GM23338 (cell line): ENCODE measurements at regions not wholly inside any gene's neighbourhood (a gene's known extent, or its start where the extent isn't known, plus 50 kb on each side); places are given as distances from the start of the nearest gene placed in this dataset.

Source experiments
- ATAC-seq: fragments of 200-7000 bp; cut with Tn5 transposase; 3 replicates; pipeline ENCODE4 v1.9.1; 2020
- DNase-seq: peaks from one replicate; pipeline ENCODE4 v3.0.0-alpha.2; 2015; ENCODE audit warnings: low spot score
- H2AFZ ChIP-seq: fragments of 200-600 bp; sonication (generic); 2 replicates; pipeline ENCODE4 v1.8.0; 2016; ENCODE audit warnings: antibody characterized with exemption, mild to moderate bottlenecking, moderate library complexity
- H3F3A ChIP-seq: fragments of 200-600 bp; sonication (generic); replicated peaks from 2 replicates; pipeline ENCODE4 v1.8.0; 2017; ENCODE audit warnings: antibody characterized with exemption, mixed run types, low read depth
- H3K27ac ChIP-seq: fragments of 200-600 bp; sonication (generic); 2 replicates; pipeline ENCODE4 v1.6.1; 2016; ENCODE audit warnings: low read depth
- H3K27me3 ChIP-seq: fragments of 200-600 bp; sonication (generic); 2 replicates; pipeline ENCODE4 v1.8.0; 2016; ENCODE audit warnings: mild to moderate bottlenecking, mixed run types, moderate library complexity; ENCODE audit not compliant: insufficient read depth
- H3K36me3 ChIP-seq: fragments of 200-600 bp; sonication (generic); 2 replicates; pipeline ENCODE4 v1.8.0; 2016; ENCODE audit warnings: mild to moderate bottlenecking; ENCODE audit not compliant: insufficient read depth
- H3K4me1 ChIP-seq: fragments of 200-600 bp; sonication (generic); 2 replicates; pipeline ENCODE4 v1.8.0; 2016; ENCODE audit warnings: mild to moderate bottlenecking, moderate library complexity; ENCODE audit not compliant: insufficient read depth
- H3K4me2 ChIP-seq: fragments of 200-600 bp; sonication (generic); 2 replicates; pipeline ENCODE4 v1.7.1; 2017; ENCODE audit warnings: mixed run types
- H3K4me3 ChIP-seq: fragments of 200-600 bp; sonication (generic); 2 replicates; pipeline ENCODE4 v1.6.1; 2016; ENCODE audit warnings: mixed run types
- H3K79me2 ChIP-seq: fragments of 200-600 bp; sonication (generic); replicated peaks from 2 replicates; pipeline ENCODE4 v1.8.0; 2017; ENCODE audit warnings: mild to moderate bottlenecking; ENCODE audit not compliant: insufficient read depth
- H3K9me2 ChIP-seq: fragments of 200-600 bp; sonication (generic); 2 replicates; pipeline ENCODE4 v1.8.0; 2017; ENCODE audit not compliant: insufficient read depth
- H4K20me1 ChIP-seq: fragments of 200-600 bp; sonication (generic); replicated peaks from 2 replicates; pipeline ENCODE4 v1.8.0; 2017; ENCODE audit warnings: mild to moderate bottlenecking; ENCODE audit not compliant: insufficient read depth
- H3K27ac Mint-ChIP-seq: 2 replicates; pipeline ENCODE4 v1.8.0; 2020; ENCODE audit warnings: inconsistent platforms, mild to moderate bottlenecking, moderate library complexity, mixed read lengths
- H3K27me3 Mint-ChIP-seq: 3 replicates; pipeline ENCODE4 v1.8.0; 2022; ENCODE audit warnings: low read depth, mild to moderate bottlenecking, moderate library complexity, mixed read lengths, inconsistent platforms; ENCODE audit not compliant: insufficient read depth, poor library complexity
- H3K36me3 Mint-ChIP-seq: 3 replicates; pipeline ENCODE4 v1.8.0; 2021; ENCODE audit warnings: low read depth, mild to moderate bottlenecking, inconsistent platforms, moderate library complexity, mixed read lengths
- H3K4me1 Mint-ChIP-seq: 3 replicates; pipeline ENCODE4 v1.8.0; 2020; ENCODE audit warnings: mild to moderate bottlenecking, inconsistent platforms, mixed read lengths
- H3K4me3 Mint-ChIP-seq: 3 replicates; pipeline ENCODE4 v1.8.0; 2021; ENCODE audit warnings: moderate library complexity, mild to moderate bottlenecking, inconsistent platforms, mixed read lengths
- H3K9me3 Mint-ChIP-seq: 3 replicates; pipeline ENCODE4 v1.8.0; 2020; ENCODE audit warnings: moderate library complexity, mild to moderate bottlenecking, inconsistent platforms, mixed read lengths
- CREB1 ChIP-seq: fragments of 250-450 bp; sonication (Bioruptor Pico); IDR thresholded peaks from 2 replicates; pipeline ENCODE4 v1.5.0; 2020; ENCODE audit warnings: low read depth, mild to moderate bottlenecking, moderate library complexity
- EZH2 ChIP-seq: fragments of 200-600 bp; sonication (generic); IDR thresholded peaks from one replicate; pipeline ENCODE4 v1.8.0; 2017; ENCODE audit warnings: antibody characterized with exemption, mild to moderate bottlenecking, low read depth; ENCODE audit not compliant: unreplicated experiment
- EZH2phosphoT487 ChIP-seq: fragments of 200-600 bp; sonication (generic); IDR thresholded peaks from one replicate; pipeline ENCODE4 v1.8.1; 2018; ENCODE audit warnings: antibody characterized with exemption; ENCODE audit not compliant: unreplicated experiment
- JUNB ChIP-seq: IDR thresholded peaks from one replicate; pipeline ENCODE4 v1.6.1; 2016; ENCODE audit warnings: antibody characterized with exemption; ENCODE audit not compliant: unreplicated experiment
- POLR2AphosphoS5 ChIP-seq: IDR thresholded peaks from 2 replicates; pipeline ENCODE4 v1.6.1; 2016; ENCODE audit warnings: antibody characterized with exemption, low read depth
- STAT1 ChIP-seq: IDR thresholded peaks from one replicate; pipeline ENCODE4 v1.6.1; 2016; ENCODE audit warnings: antibody characterized with exemption; ENCODE audit not compliant: unreplicated experiment
- ZNF114 ChIP-seq: fragments of 250-450 bp; sonication (Bioruptor Pico); IDR thresholded peaks from 2 replicates; pipeline ENCODE4 v1.5.0; 2020; ENCODE audit warnings: mild to moderate bottlenecking, moderate library complexity
- ZNF331 ChIP-seq: fragments of 250-450 bp; sonication (Bioruptor Pico); IDR thresholded peaks from 2 replicates; pipeline ENCODE4 v1.5.0; 2020; ENCODE audit warnings: low read depth, mild to moderate bottlenecking, moderate library complexity
- TF ChIP-seq, protein P1 (sequence below): IDR thresholded peaks from 2 replicates; pipeline ENCODE4 v1.6.1; 2016; ENCODE audit warnings: antibody characterized with exemption
- TF ChIP-seq, protein P2 (sequence below): fragments of 250-450 bp; sonication (Bioruptor Pico); IDR thresholded peaks from 2 replicates; pipeline ENCODE4 v1.5.0; 2020; ENCODE audit warnings: mild to moderate bottlenecking, moderate library complexity
- TF ChIP-seq, protein P3 (sequence below), 2 experiments: fragments of 200-600 bp in 1 of 2; sonication (generic) in 1 of 2; conservative IDR thresholded peaks; 2 replicates each; pipeline versions ENCODE4 v1.5.1 to v1.6.1; 2016 to 2017; ENCODE audit warnings: antibody characterized with exemption in 2 of 2, low read depth in 2 of 2, mild to moderate bottlenecking in 2 of 2, moderate library complexity in 1 of 2
- TF ChIP-seq, protein P4 (sequence below): IDR thresholded peaks from one replicate; pipeline ENCODE4 v1.6.1; 2018; ENCODE audit warnings: antibody characterized with exemption; ENCODE audit not compliant: unreplicated experiment

GRCh38 chr6:141824350-141824749 lies 308.4 kb upstream of the GJE1 start:
- H2AFZ ChIP-seq: no peak overlapping the region
- no peaks in the 10 kb centered on the region for H3F3A ChIP-seq
- Mint-ChIP-seq H3K4me1 (peaks cover 8% of the 10 kb centered on the region), H3K9me3 (peaks cover 12% of the 10 kb centered on the region), H3K4me3 (no peak overlapping the region), H3K36me3 (peaks cover 11% of the 10 kb centered on the region; the same call in 2 of the 3 replicates), H3K27me3 (no peaks in the 10 kb centered on the region), H3K27ac (no peak overlapping the region)
- no peak overlapping the region for H3K27ac ChIP-seq
- no peaks in the 10 kb centered on the region; the same call in 1 of the 2 replicates for H3K9me2 ChIP-seq
- H3K27me3 ChIP-seq: no peaks in the 10 kb centered on the region
- no peak overlapping the region for H3K4me3 ChIP-seq
- no peaks in the 10 kb centered on the region for H3K4me1 ChIP-seq
- no peaks in the 10 kb centered on the region for H3K79me2 ChIP-seq
- H3K36me3 ChIP-seq: no peaks in the 10 kb centered on the region; the same call in 1 of the 2 replicates
- no peaks in the 10 kb centered on the region for H4K20me1 ChIP-seq
- TF ChIP-seq STAT1: no peak
- no peak for TF ChIP-seq EZH2phosphoT487
- TF ChIP-seq, protein P1, sequence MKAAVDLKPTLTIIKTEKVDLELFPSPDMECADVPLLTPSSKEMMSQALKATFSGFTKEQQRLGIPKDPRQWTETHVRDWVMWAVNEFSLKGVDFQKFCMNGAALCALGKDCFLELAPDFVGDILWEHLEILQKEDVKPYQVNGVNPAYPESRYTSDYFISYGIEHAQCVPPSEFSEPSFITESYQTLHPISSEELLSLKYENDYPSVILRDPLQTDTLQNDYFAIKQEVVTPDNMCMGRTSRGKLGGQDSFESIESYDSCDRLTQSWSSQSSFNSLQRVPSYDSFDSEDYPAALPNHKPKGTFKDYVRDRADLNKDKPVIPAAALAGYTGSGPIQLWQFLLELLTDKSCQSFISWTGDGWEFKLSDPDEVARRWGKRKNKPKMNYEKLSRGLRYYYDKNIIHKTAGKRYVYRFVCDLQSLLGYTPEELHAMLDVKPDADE: no peak
- no peak for TF ChIP-seq CREB1 (CRISPR knock-in tag)
- no peak for TF ChIP-seq JUNB
- no peak for TF ChIP-seq POLR2AphosphoS5
- TF ChIP-seq, protein P2, sequence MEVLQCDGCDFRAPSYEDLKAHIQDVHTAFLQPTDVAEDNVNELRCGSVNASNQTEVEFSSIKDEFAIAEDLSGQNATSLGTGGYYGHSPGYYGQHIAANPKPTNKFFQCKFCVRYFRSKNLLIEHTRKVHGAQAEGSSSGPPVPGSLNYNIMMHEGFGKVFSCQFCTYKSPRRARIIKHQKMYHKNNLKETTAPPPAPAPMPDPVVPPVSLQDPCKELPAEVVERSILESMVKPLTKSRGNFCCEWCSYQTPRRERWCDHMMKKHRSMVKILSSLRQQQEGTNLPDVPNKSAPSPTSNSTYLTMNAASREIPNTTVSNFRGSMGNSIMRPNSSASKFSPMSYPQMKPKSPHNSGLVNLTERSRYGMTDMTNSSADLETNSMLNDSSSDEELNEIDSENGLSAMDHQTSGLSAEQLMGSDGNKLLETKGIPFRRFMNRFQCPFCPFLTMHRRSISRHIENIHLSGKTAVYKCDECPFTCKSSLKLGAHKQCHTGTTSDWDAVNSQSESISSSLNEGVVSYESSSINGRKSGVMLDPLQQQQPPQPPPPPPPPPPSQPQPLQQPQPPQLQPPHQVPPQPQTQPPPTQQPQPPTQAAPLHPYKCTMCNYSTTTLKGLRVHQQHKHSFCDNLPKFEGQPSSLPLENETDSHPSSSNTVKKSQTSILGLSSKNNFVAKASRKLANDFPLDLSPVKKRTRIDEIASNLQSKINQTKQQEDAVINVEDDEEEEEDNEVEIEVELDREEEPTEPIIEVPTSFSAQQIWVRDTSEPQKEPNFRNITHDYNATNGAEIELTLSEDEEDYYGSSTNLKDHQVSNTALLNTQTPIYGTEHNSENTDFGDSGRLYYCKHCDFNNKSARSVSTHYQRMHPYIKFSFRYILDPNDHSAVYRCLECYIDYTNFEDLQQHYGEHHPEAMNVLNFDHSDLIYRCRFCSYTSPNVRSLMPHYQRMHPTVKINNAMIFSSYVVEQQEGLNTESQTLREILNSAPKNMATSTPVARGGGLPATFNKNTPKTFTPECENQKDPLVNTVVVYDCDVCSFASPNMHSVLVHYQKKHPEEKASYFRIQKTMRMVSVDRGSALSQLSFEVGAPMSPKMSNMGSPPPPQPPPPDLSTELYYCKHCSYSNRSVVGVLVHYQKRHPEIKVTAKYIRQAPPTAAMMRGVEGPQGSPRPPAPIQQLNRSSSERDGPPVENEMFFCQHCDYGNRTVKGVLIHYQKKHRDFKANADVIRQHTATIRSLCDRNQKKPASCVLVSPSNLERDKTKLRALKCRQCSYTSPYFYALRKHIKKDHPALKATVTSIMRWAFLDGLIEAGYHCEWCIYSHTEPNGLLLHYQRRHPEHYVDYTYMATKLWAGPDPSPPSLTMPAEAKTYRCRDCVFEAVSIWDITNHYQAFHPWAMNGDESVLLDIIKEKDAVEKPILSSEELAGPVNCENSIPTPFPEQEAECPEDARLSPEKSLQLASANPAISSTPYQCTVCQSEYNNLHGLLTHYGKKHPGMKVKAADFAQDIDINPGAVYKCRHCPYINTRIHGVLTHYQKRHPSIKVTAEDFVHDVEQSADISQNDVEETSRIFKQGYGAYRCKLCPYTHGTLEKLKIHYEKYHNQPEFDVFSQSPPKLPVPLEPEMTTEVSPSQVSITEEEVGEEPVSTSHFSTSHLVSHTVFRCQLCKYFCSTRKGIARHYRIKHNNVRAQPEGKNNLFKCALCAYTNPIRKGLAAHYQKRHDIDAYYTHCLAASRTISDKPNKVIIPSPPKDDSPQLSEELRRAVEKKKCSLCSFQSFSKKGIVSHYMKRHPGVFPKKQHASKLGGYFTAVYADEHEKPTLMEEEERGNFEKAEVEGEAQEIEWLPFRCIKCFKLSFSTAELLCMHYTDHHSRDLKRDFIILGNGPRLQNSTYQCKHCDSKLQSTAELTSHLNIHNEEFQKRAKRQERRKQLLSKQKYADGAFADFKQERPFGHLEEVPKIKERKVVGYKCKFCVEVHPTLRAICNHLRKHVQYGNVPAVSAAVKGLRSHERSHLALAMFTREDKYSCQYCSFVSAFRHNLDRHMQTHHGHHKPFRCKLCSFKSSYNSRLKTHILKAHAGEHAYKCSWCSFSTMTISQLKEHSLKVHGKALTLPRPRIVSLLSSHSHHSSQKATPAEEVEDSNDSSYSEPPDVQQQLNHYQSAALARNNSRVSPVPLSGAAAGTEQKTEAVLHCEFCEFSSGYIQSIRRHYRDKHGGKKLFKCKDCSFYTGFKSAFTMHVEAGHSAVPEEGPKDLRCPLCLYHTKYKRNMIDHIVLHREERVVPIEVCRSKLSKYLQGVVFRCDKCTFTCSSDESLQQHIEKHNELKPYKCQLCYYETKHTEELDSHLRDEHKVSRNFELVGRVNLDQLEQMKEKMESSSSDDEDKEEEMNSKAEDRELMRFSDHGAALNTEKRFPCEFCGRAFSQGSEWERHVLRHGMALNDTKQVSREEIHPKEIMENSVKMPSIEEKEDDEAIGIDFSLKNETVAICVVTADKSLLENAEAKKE (CRISPR knock-in tag): no peak
- no peak for TF ChIP-seq EZH2
- no peak for TF ChIP-seq ZNF114 (CRISPR knock-in tag)
- TF ChIP-seq, protein P3, sequence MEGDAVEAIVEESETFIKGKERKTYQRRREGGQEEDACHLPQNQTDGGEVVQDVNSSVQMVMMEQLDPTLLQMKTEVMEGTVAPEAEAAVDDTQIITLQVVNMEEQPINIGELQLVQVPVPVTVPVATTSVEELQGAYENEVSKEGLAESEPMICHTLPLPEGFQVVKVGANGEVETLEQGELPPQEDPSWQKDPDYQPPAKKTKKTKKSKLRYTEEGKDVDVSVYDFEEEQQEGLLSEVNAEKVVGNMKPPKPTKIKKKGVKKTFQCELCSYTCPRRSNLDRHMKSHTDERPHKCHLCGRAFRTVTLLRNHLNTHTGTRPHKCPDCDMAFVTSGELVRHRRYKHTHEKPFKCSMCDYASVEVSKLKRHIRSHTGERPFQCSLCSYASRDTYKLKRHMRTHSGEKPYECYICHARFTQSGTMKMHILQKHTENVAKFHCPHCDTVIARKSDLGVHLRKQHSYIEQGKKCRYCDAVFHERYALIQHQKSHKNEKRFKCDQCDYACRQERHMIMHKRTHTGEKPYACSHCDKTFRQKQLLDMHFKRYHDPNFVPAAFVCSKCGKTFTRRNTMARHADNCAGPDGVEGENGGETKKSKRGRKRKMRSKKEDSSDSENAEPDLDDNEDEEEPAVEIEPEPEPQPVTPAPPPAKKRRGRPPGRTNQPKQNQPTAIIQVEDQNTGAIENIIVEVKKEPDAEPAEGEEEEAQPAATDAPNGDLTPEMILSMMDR (conservative IDR thresholded peaks at IDR 0.05; ENCODE audit: low read depth in 2 of 2): no peak
- TF ChIP-seq, protein P4, sequence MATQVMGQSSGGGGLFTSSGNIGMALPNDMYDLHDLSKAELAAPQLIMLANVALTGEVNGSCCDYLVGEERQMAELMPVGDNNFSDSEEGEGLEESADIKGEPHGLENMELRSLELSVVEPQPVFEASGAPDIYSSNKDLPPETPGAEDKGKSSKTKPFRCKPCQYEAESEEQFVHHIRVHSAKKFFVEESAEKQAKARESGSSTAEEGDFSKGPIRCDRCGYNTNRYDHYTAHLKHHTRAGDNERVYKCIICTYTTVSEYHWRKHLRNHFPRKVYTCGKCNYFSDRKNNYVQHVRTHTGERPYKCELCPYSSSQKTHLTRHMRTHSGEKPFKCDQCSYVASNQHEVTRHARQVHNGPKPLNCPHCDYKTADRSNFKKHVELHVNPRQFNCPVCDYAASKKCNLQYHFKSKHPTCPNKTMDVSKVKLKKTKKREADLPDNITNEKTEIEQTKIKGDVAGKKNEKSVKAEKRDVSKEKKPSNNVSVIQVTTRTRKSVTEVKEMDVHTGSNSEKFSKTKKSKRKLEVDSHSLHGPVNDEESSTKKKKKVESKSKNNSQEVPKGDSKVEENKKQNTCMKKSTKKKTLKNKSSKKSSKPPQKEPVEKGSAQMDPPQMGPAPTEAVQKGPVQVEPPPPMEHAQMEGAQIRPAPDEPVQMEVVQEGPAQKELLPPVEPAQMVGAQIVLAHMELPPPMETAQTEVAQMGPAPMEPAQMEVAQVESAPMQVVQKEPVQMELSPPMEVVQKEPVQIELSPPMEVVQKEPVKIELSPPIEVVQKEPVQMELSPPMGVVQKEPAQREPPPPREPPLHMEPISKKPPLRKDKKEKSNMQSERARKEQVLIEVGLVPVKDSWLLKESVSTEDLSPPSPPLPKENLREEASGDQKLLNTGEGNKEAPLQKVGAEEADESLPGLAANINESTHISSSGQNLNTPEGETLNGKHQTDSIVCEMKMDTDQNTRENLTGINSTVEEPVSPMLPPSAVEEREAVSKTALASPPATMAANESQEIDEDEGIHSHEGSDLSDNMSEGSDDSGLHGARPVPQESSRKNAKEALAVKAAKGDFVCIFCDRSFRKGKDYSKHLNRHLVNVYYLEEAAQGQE: no peak
- TF ChIP-seq ZNF331 (CRISPR knock-in tag): no peak
- H3K4me2 ChIP-seq: no peak overlapping the region
- ATAC-seq (no peak), DNase-seq (no peak)
